GM19035 (cell line): ENCODE measurements at regions not wholly inside any gene's neighbourhood (a gene's known extent, or its start where the extent isn't known, plus 50 kb on each side); places are given as distances from the start of the nearest gene placed in this dataset.
"Not testable (repeated sequence)": the region's sequence is repeated elsewhere in the genome, so short reads cannot be mapped to it uniquely, and the experiment has no call there.

ENCODE experiments used
- ATAC-seq: cut with Tn5 transposase; IDR thresholded peaks from one replicate; pipeline ENCODE4 v1.9.1; 2021; ENCODE audit not compliant: unreplicated experiment

GRCh38 chr3:139113231-139113992 lies 68.7 kb upstream of the PRR23C start:
- no peak for ATAC-seq

- no peak for ATAC-seq
Measured at GRCh38 chr3:139113993-139114375, 69.3 kb upstream of the PRR23C start.

GRCh38 chr3:139116631-139117030 lies 71.9 kb upstream of the PRR23C start:
- ATAC-seq: not testable (repeated sequence)

GRCh38 chr3:139117136-139117675 lies 72.5 kb upstream of the PRR23C start:
- ATAC-seq: no peak

- ATAC-seq: no peak
Measured at GRCh38 chr3:139117883-139118760, 73.4 kb upstream of the PRR23C start.

GRCh38 chr3:139118835-139119234 lies 74.1 kb upstream of the PRR23C start:
- no peak for ATAC-seq

GRCh38 chr3:139119331-139120025 lies 74.8 kb upstream of the PRR23C start:
- ATAC-seq: no peak

GRCh38 chr3:139120086-139121056 lies 75.7 kb upstream of the PRR23C start:
- no peak for ATAC-seq

- ATAC-seq: no peak
Measured at GRCh38 chr3:139121513-139122220, 77.0 kb upstream of the PRR23C start.

- ATAC-seq: no peak
Measured at GRCh38 chr3:139122221-139122581, 77.5 kb upstream of the PRR23C start.

GRCh38 chr3:139122612-139123011 lies 77.9 kb upstream of the PRR23C start:
- no peak for ATAC-seq

GRCh38 chr3:139123377-139124095 lies 78.8 kb upstream of the PRR23C start:
- ATAC-seq: no peak

GRCh38 chr3:139124197-139124596 lies 79.5 kb upstream of the PRR23C start:
- no peak for ATAC-seq

- ATAC-seq: no peak
Measured at GRCh38 chr3:139127101-139127500, 82.4 kb upstream of the PRR23C start.

GRCh38 chr3:139127629-139128028 lies 82.9 kb upstream of the PRR23C start:
- ATAC-seq: not testable (repeated sequence)

- no peak for ATAC-seq
Measured at GRCh38 chr3:139128803-139129202, 84.1 kb upstream of the PRR23C start.

GRCh38 chr3:139129892-139130291 lies 85.2 kb upstream of the PRR23C start:
- ATAC-seq: no peak

GRCh38 chr3:139130390-139131140 lies 85.9 kb upstream of the PRR23C start:
- ATAC-seq: no peak
